Ishikawa (cell line): ENCODE measurements at regions not wholly inside any gene's neighbourhood (a gene's known extent, or its start where the extent isn't known, plus 50 kb on each side); places are given as distances from the start of the nearest gene placed in this dataset.

Source experiments
- MAX ChIP-seq: IDR thresholded peaks from 2 replicates; pipeline ENCODE4 v1.6.1; 2012
- TAF1 ChIP-seq: IDR thresholded peaks from 2 replicates; pipeline ENCODE4 v1.6.1; 2012; ENCODE audit warnings: low read depth, mild to moderate bottlenecking
- TF ChIP-seq, protein P1 (sequence below): IDR thresholded peaks from 2 replicates; pipeline ENCODE4 v1.6.1; 2012

DNA sequence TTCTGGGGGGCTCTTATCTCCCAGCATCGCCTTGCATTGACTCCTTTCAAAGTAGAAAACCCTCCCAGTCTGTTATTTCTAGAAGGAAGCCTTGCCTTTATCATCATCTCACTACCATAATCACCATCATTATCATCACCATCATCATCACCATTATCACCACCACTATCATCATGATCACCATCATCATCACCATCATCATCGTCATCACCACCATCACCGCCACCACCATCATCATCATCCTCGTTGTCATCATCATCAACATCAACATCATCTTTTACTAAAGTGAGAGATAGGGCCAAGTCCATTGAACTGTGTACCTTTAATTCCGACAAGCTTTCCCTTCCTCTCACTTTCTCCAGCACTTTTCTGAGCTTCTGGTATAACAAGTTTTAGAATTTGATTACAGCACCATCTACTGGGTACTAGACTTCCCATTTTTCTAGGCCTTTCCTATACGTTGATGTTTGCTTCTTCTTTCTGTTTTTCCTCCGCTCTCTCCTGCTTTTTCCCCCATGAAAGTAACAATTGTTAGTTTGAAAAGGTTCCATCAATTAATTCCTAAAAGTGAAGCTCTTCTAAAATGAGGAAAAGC, 226.4 kb downstream of the BUB3 start:
- TF ChIP-seq TAF1 (no peak), MAX (no peak)
- TF ChIP-seq, protein P1, sequence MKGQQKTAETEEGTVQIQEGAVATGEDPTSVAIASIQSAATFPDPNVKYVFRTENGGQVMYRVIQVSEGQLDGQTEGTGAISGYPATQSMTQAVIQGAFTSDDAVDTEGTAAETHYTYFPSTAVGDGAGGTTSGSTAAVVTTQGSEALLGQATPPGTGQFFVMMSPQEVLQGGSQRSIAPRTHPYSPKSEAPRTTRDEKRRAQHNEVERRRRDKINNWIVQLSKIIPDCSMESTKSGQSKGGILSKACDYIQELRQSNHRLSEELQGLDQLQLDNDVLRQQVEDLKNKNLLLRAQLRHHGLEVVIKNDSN: no peak
